Fibroblast of the aortic adventitia (primary cell): ENCODE measurements at regions not wholly inside any gene's neighbourhood (a gene's known extent, or its start where the extent isn't known, plus 50 kb on each side); places are given as distances from the start of the nearest gene placed in this dataset.
A peak's percentile ranks its signal among the peaks of the same experiment; 100 is the strongest.
"Not testable (repeated sequence)": the region's sequence is repeated elsewhere in the genome, so short reads cannot be mapped to it uniquely, and the experiment has no call there.

Source experiments
- DNase-seq: peaks from one replicate; pipeline ENCODE4 v3.0.0-alpha.2; 2010; ENCODE audit warnings: low read depth
- H3K4me3 ChIP-seq: 2 replicates; pipeline ENCODE4 v1.5.1; 2011; ENCODE audit warnings: low read depth, mild to moderate bottlenecking, control low read depth, low read length, moderate library complexity
- CTCF ChIP-seq: IDR thresholded peaks from 2 replicates; pipeline ENCODE4 v1.5.1; 2011; ENCODE audit warnings: mild to moderate bottlenecking, low read length, control low read depth, inconsistent platforms; ENCODE audit not compliant: insufficient read depth

- no peak for TF ChIP-seq CTCF
- peak; percentile 43 for DNase-seq
Measured at GRCh38 chr17:72462407-72462806, 341.6 kb downstream of the SOX9 start.

GRCh38 chr17:72462814-72463213 is 342.0 kb downstream of the SOX9 start:
- H3K4me3 ChIP-seq = no peak overlapping the region
- no peak for DNase-seq
- no peak for TF ChIP-seq CTCF

More at GRCh38 chr17:72462407-72462806, 341.6 kb downstream of the SOX9 start:
- H3K4me3 ChIP-seq = no peak overlapping the region

- no peak for DNase-seq
- TF ChIP-seq CTCF = no peak
- no peak overlapping the region for H3K4me3 ChIP-seq
Measured at GRCh38 chr17:72463287-72464102, 342.7 kb downstream of the SOX9 start.

GRCh38 chr17:72464221-72464620 is 343.4 kb downstream of the SOX9 start:
- DNase-seq = not testable (repeated sequence)

GRCh38 chr17:72465191-72466024 is 344.6 kb downstream of the SOX9 start:
- DNase-seq = peak; percentile 46
- TF ChIP-seq CTCF = no peak
- H3K4me3 ChIP-seq = no peak overlapping the region

More at GRCh38 chr17:72464221-72464620, 343.4 kb downstream of the SOX9 start:
- H3K4me3 ChIP-seq = not testable (repeated sequence)

GRCh38 chr17:72466199-72466598 is 345.4 kb downstream of the SOX9 start:
- TF ChIP-seq CTCF = no peak
- DNase-seq = peak; percentile 47
- H3K4me3 ChIP-seq = no peak overlapping the region

GRCh38 chr17:72466606-72467005 is 345.8 kb downstream of the SOX9 start:
- no peak for TF ChIP-seq CTCF
- no peak for DNase-seq
- no peak overlapping the region for H3K4me3 ChIP-seq
